Uterus (tissue), 3 donors: ENCODE measurements at regions not wholly inside any gene's neighbourhood (a gene's known extent, or its start where the extent isn't known, plus 50 kb on each side); places are given as distances from the start of the nearest gene placed in this dataset.
"Not testable (repeated sequence)": the region's sequence is repeated elsewhere in the genome, so short reads cannot be mapped to it uniquely, and the experiment has no call there.

ENCODE experiments used
- DNase-seq, 2 donors: peaks; one replicate each; pipeline ENCODE4 v3.0.0-alpha.2; 2019 to 2020
- H3K27ac ChIP-seq, 2 donors: fragments of 200-600 bp; sonication (generic); 1 replicate in 1 of 2; 2 replicates in 1 of 2; pipeline ENCODE4 v1.5.1; 2016 to 2018
- H3K27me3 ChIP-seq, 2 donors: fragments of 200-600 bp; sonication (generic); one replicate each; pipeline ENCODE4 v1.5.1; 2018 to 2019; ENCODE audit warnings: control low read depth in 1 of 2
- H3K36me3 ChIP-seq, 2 donors: fragments of 200-600 bp; sonication (generic); one replicate each; pipeline ENCODE4 v1.5.1; 2019; ENCODE audit warnings: control low read depth in 1 of 2
- H3K4me1 ChIP-seq, 2 donors: fragments of 200-600 bp; sonication (generic); one replicate each; pipeline ENCODE4 v1.5.1; 2018 to 2019; ENCODE audit warnings: control low read depth in 1 of 2
- H3K4me3 ChIP-seq, 2 donors: fragments of 200-600 bp; sonication (generic); 1 replicate in 1 of 2; 2 replicates in 1 of 2; pipeline ENCODE4 v1.5.1; 2018 to 2019; ENCODE audit warnings: mild to moderate bottlenecking in 1 of 2
- H3K9me3 ChIP-seq, 2 donors: fragments of 200-600 bp; sonication (generic); one replicate each; pipeline ENCODE4 v1.5.1; 2019; ENCODE audit warnings: control low read depth in 1 of 2
- CTCF ChIP-seq, 4 experiments: fragments of 200-600 bp in 2 of 4; fragments of 450-650 bp in 2 of 4; sonication (generic) in 2 of 4; IDR thresholded peaks; one replicate each; pipeline ENCODE4 v1.5.1; 2016 to 2019; ENCODE audit warnings: antibody characterized with exemption in 4 of 4, mild to moderate bottlenecking in 2 of 4, moderate library complexity in 1 of 4
- POLR2A ChIP-seq, 2 donors: fragments of 450-650 bp; IDR thresholded peaks; one replicate each; pipeline ENCODE4 v1.6.1; 2016; ENCODE audit warnings: antibody characterized with exemption in 2 of 2, mild to moderate bottlenecking in 1 of 2, moderate library complexity in 1 of 2
- intact Hi-C: fragments of 100-400 bp; cut with DNase I; formaldehyde crosslinking; loops from one replicate; pipeline ENCODE4 v1.15.1; 2023; ENCODE audit warnings: low total_unique reads
- donor health status: DM: yes; HTN: yes; CAD: no.

DNA sequence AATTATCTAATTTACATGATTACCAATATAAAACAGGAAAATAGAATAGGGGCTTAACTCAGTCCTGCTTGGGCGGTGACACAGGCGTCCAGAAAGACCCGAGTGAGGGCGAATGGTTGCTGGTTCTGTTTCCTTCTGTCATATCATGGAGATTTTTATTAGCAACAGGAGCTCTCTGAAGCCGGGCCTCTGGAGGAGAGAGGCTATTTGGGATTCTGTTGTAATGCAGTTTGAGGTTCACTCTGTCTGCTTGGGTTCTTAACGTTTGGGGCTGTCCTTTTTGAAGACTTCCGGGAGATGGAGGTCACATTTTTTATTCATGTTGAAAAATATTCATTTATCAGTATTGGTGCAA, 115.7 kb upstream of the ZNF536 start:
- H3K27me3 ChIP-seq: peaks cover 0 to 16% of the 10 kb centered on the region in 2 donors
- H3K4me3 ChIP-seq: no peak overlapping the region
- no peaks in the 10 kb centered on the region for H3K36me3 ChIP-seq
- TF ChIP-seq CTCF (IDR thresholded peaks at IDR 0.05) (no peak), POLR2A (IDR thresholded peaks at IDR 0.05) (no peak)
- DNase-seq: no peak
- intact Hi-C loops: no loop called here
- no peaks in the 10 kb centered on the region for H3K4me1 ChIP-seq
- no peaks in the 10 kb centered on the region for H3K9me3 ChIP-seq
- no peak overlapping the region for H3K27ac ChIP-seq

GRCh38 chr19:30263830-30264381, 108.3 kb upstream of the ZNF536 start:
- H3K4me3 ChIP-seq: no peak overlapping the region
- H3K27ac ChIP-seq: no peak overlapping the region
- H3K9me3 ChIP-seq: no peaks in the 10 kb centered on the region
- no peak for TF ChIP-seq POLR2A (IDR thresholded peaks at IDR 0.05)
- no peak for TF ChIP-seq CTCF (IDR thresholded peaks at IDR 0.05)
- H3K36me3 ChIP-seq: no peaks in the 10 kb centered on the region
- H3K27me3 ChIP-seq: no peaks in the 10 kb centered on the region
- intact Hi-C loops: no loop called here
- DNase-seq: no peak
- no peaks in the 10 kb centered on the region for H3K4me1 ChIP-seq

- H3K4me3 ChIP-seq, H3K4me1 ChIP-seq, H3K9me3 ChIP-seq, H3K27me3 ChIP-seq, H3K27ac ChIP-seq, H3K36me3 ChIP-seq, intact Hi-C loops, DNase-seq: not testable (repeated sequence)
Observed at GRCh38 chr19:30265918-30266317, 106.3 kb upstream of the ZNF536 start.

- Histone ChIP-seq H3K27me3 (no peaks in the 10 kb centered on the region), H3K4me1 (no peaks in the 10 kb centered on the region), H3K9me3 (no peaks in the 10 kb centered on the region), H3K27ac (no peak overlapping the region), H3K4me3 (no peak overlapping the region), H3K36me3 (no peaks in the 10 kb centered on the region)
- intact Hi-C loops: no loop called here
- TF ChIP-seq CTCF (IDR thresholded peaks at IDR 0.05) (no peak), POLR2A (IDR thresholded peaks at IDR 0.05) (no peak)
- no peak for DNase-seq
Observed at GRCh38 chr19:30266687-30267086, 105.5 kb upstream of the ZNF536 start.

DNA sequence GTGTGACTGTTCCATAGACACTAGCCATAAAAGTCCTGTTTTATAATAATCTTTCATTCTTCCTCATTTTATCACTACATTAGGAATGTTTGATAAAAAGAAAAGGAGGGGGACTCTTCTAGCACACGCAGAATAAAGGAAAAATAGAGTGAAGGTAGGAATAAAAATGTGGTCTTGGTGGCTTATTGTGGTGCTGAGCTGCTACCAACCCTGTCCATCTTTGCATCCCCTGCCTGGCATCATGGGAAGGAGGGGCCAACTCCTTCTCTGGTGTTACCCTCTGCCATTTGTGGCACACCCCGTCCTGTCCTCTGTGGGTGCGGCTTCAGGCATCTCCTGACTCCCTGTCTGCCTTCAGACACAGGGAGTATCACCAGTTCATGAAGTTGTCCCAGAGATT, 104.9 kb upstream of the ZNF536 start:
- Histone ChIP-seq H3K27ac (no peak overlapping the region), H3K4me1 (no peaks in the 10 kb centered on the region), H3K27me3 (no peaks in the 10 kb centered on the region), H3K9me3 (no peaks in the 10 kb centered on the region), H3K4me3 (no peak overlapping the region), H3K36me3 (no peaks in the 10 kb centered on the region)
- intact Hi-C loops: no loop called here
- TF ChIP-seq POLR2A (IDR thresholded peaks at IDR 0.05): no peak
- no peak for DNase-seq

DNA sequence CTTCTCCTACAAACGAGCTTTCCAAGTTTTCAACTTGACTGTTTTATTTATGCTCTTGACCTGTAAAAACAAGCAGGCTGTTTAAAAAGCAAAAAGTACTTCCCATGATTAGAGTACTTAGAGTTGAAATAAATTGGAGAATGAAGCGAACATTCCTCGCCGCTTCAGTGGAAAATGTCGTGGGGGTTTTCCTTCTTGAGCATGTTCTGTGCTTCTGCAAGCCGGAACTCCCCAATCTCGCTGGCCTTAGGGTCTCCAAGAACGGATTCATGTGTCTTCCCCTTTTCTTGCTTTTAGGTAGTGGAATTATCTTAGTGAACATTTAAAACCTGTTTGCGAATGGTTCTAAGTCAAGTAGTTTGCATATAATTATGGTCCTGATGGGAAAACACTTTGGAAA, 103.6 kb upstream of the ZNF536 start:
- no peak for TF ChIP-seq CTCF (IDR thresholded peaks at IDR 0.05)
- no peak for TF ChIP-seq POLR2A (IDR thresholded peaks at IDR 0.05)
- no peak overlapping the region for H3K4me3 ChIP-seq
- H3K27ac ChIP-seq: no peak overlapping the region
- no peaks in the 10 kb centered on the region for H3K36me3 ChIP-seq
- H3K27me3 ChIP-seq: no peaks in the 10 kb centered on the region
- H3K4me1 ChIP-seq: no peaks in the 10 kb centered on the region
- intact Hi-C loops: no loop called here
- H3K9me3 ChIP-seq: no peaks in the 10 kb centered on the region
- no peak for DNase-seq
